ENCODE measurements at regions not wholly inside any gene's neighbourhood (a gene's known extent, or its start where the extent isn't known, plus 50 kb on each side); places are given as distances from the start of the nearest gene placed in this dataset.

GRCh38 chr20:24134930-24135329 is 146.4 kb upstream of the GGTLC1 start:
- no peak for DNase-seq

GRCh38 chr20:24134284-24134683 is 145.7 kb upstream of the GGTLC1 start:
- peak; percentile 25 for DNase-seq

GRCh38 chr20:24132246-24132645 is 143.7 kb upstream of the GGTLC1 start:
- no peak for DNase-seq

- DNase-seq = no peak
These were observed 143.1 kb upstream of the GGTLC1 start for GRCh38 chr20:24131684-24132083.

- DNase-seq = no peak
These were observed 142.7 kb upstream of the GGTLC1 start for GRCh38 chr20:24131281-24131680.

GRCh38 chr20:24129641-24130040 is 141.1 kb upstream of the GGTLC1 start:
- no peak for DNase-seq

GRCh38 chr20:24124951-24125650 is 136.5 kb upstream of the GGTLC1 start:
- no peak for DNase-seq

GRCh38 chr20:24124003-24124402 is 135.4 kb upstream of the GGTLC1 start:
- no peak for DNase-seq

GRCh38 chr20:24118441-24119175 is 130.0 kb upstream of the GGTLC1 start:
- peak; percentile 15 for DNase-seq

- DNase-seq = no peak
These were observed 129.5 kb upstream of the GGTLC1 start for GRCh38 chr20:24118034-24118433.

- DNase-seq = no peak
These were observed 128.8 kb upstream of the GGTLC1 start for GRCh38 chr20:24117383-24117782.

GRCh38 chr20:24116611-24117010 is 128.0 kb upstream of the GGTLC1 start:
- DNase-seq = no peak

GRCh38 chr20:24112360-24112759 is 123.8 kb upstream of the GGTLC1 start:
- DNase-seq = no peak

- DNase-seq = no peak
These were observed 123.3 kb upstream of the GGTLC1 start for GRCh38 chr20:24111858-24112257.

- DNase-seq = no peak
These were observed 121.0 kb upstream of the GGTLC1 start for GRCh38 chr20:24109537-24109936.

GRCh38 chr20:24109008-24109407 is 120.4 kb upstream of the GGTLC1 start:
- no peak for DNase-seq

- no peak for DNase-seq
These were observed 120.0 kb upstream of the GGTLC1 start for GRCh38 chr20:24108581-24108980.

GRCh38 chr20:24106801-24107445 is 118.3 kb upstream of the GGTLC1 start:
- DNase-seq = no peak

GRCh38 chr20:24106150-24106800 is 117.7 kb upstream of the GGTLC1 start:
- no peak for DNase-seq

GRCh38 chr20:24102749-24103333 is 114.3 kb upstream of the GGTLC1 start:
- DNase-seq = no peak

- peak; percentile 79 for DNase-seq
These were observed 113.7 kb upstream of the GGTLC1 start for GRCh38 chr20:24102290-24102689.

- peak; percentile 59 for DNase-seq
These were observed 111.9 kb upstream of the GGTLC1 start for GRCh38 chr20:24100370-24101011.

- no peak for DNase-seq
These were observed 110.3 kb upstream of the GGTLC1 start for GRCh38 chr20:24098886-24099285.

Data from MV-4-11 (cell line).